Calu3 (cell line): ENCODE measurements at regions not wholly inside any gene's neighbourhood (a gene's known extent, or its start where the extent isn't known, plus 50 kb on each side); places are given as distances from the start of the nearest gene placed in this dataset.

ENCODE experiments used
- BruUV-seq: library from RNA; stranded (reverse); fragments of 400-500 nt; replicated peaks from 2 replicates; lab custom pipeline; 2021; lab: Mats Ljungman, UMichigan
- CTCF ChIA-PET: fragments of 300-600 bp; sonication (Branson Sonifier 250); formaldehyde crosslinking; loops from one replicate; lab custom pipeline; 2022; ENCODE audit warnings: antibody characterized with exemption; lab: Charles Lee
- DNase-seq: peaks from one replicate; pipeline ENCODE4 v3.0.0; 2022
- H3K27ac Mint-ChIP-seq: one replicate; pipeline ENCODE4 v1.8.0; 2022; ENCODE audit warnings: mixed read lengths; ENCODE audit not compliant: unreplicated experiment
- H3K27me3 Mint-ChIP-seq: one replicate; pipeline ENCODE4 v1.8.0; 2022; ENCODE audit warnings: mixed read lengths; ENCODE audit not compliant: unreplicated experiment
- H3K36me3 Mint-ChIP-seq: one replicate; pipeline ENCODE4 v1.8.0; 2022; ENCODE audit warnings: mild to moderate bottlenecking, moderate library complexity, mixed read lengths; ENCODE audit not compliant: insufficient read depth, unreplicated experiment
- H3K4me1 Mint-ChIP-seq: one replicate; pipeline ENCODE4 v1.8.0; 2022; ENCODE audit warnings: mild to moderate bottlenecking, low read depth, mixed read lengths; ENCODE audit not compliant: unreplicated experiment
- H3K4me3 Mint-ChIP-seq: one replicate; pipeline ENCODE4 v1.8.0; 2022; ENCODE audit warnings: mild to moderate bottlenecking, low read depth, moderate library complexity, mixed read lengths; ENCODE audit not compliant: unreplicated experiment
- H3K9me3 Mint-ChIP-seq: one replicate; pipeline ENCODE4 v1.8.0; 2022; ENCODE audit warnings: low read depth, mixed read lengths; ENCODE audit not compliant: unreplicated experiment
- intact Hi-C: fragments of 100-400 bp; cut with micrococcal nuclease; formaldehyde crosslinking; loops from one replicate; pipeline ENCODE4 v1.10.0; 2022; ENCODE audit not compliant: unreplicated experiment
- TF ChIP-seq, protein P1 (sequence below): fragments of 200-600 bp; IDR thresholded peaks from one replicate; pipeline ENCODE4 v1.8.0; 2022; ENCODE audit warnings: antibody characterized with exemption; ENCODE audit not compliant: unreplicated experiment

DNA sequence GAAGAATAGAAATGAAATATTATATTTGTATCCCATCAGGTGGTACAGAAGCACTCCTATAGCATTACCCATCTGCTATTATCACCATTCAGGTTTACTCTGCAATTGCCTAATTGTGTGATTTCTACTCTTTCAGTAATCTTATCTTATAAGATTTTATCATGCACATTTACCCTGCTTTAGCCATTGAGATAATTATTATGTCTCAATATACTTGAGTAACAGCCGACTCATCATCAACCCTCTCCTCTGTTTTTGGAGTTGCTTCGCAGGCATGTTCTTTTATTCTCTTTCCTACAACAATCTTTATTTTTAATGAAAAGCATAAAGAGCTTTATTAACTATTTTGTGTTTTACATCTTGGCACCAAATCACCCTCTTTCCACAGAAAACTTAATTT is 419.9 kb downstream of the LRIG3 start:
- Mint-ChIP-seq H3K4me1 (peaks cover 34% of the 10 kb centered on the region), H3K36me3 (no peaks in the 10 kb centered on the region), H3K4me3 (no peak overlapping the region), H3K27ac (no peak overlapping the region), H3K27me3 (no peaks in the 10 kb centered on the region), H3K9me3 (no peaks in the 10 kb centered on the region)
- intact Hi-C loops, result no loop called here
- TF ChIP-seq, protein P1, sequence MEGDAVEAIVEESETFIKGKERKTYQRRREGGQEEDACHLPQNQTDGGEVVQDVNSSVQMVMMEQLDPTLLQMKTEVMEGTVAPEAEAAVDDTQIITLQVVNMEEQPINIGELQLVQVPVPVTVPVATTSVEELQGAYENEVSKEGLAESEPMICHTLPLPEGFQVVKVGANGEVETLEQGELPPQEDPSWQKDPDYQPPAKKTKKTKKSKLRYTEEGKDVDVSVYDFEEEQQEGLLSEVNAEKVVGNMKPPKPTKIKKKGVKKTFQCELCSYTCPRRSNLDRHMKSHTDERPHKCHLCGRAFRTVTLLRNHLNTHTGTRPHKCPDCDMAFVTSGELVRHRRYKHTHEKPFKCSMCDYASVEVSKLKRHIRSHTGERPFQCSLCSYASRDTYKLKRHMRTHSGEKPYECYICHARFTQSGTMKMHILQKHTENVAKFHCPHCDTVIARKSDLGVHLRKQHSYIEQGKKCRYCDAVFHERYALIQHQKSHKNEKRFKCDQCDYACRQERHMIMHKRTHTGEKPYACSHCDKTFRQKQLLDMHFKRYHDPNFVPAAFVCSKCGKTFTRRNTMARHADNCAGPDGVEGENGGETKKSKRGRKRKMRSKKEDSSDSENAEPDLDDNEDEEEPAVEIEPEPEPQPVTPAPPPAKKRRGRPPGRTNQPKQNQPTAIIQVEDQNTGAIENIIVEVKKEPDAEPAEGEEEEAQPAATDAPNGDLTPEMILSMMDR, result no peak
- no peak for DNase-seq
- no TSS peak for BruUV-seq
- CTCF ChIA-PET, result interaction anchor here (0.6 to 1.1 kb wide), 2 partner anchors 10 to 569 kb away, joined by 3 read pairs; no protein-coding TSS in a partner anchor

DNA sequence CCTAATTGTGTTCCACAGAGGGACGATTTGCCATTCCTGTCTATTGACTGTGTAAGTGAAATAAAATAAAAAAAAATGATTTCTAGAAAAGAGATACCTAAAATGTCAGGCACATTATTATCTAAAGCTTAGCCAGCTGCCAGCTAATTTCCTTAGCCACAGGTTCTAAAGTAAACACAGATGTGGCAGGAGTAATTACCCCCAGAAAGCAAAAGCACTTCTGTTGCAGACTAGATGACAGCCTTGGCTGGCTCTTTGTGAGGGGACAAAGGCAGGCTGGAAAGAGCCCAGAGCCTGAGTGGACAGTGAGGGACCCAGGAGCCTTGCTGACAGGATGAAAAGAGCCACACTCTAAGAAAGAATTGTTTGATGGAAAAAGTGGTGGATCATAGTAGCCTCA is 418.1 kb downstream of the LRIG3 start:
- DNase-seq, result no peak
- H3K27ac Mint-ChIP-seq, result no peak overlapping the region
- peaks cover 24% of the 10 kb centered on the region for H3K4me1 Mint-ChIP-seq

DNA sequence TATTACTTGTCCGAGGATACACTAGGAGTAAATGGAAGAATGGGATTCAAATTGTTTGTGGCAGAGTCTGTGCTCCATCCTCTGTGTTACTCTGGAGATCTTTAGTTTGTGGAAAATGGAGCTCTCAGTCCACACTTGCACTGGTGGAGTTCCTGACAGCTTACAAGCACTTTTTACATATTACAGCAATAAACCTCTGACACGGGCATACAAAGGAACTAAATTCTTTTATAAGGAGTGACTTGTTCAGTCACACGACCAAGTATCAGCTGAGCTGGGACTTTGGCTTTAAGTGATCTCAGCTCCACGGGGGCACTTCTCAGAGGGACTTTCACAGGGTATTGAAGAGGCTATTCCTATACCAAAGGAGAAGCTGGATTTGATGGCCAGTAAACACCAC is 417.5 kb downstream of the LRIG3 start:
- BruUV-seq, result no TSS peak
- intact Hi-C loops, result no loop called here
- no peak for DNase-seq
- peaks cover under 1% of the 10 kb centered on the region for H3K9me3 Mint-ChIP-seq
- CTCF ChIA-PET, result no interaction called here
- no peaks in the 10 kb centered on the region for H3K36me3 Mint-ChIP-seq
- no peak overlapping the region for H3K4me3 Mint-ChIP-seq
- TF ChIP-seq, protein P1, result no peak
- H3K27ac Mint-ChIP-seq, result no peak overlapping the region
- H3K27me3 Mint-ChIP-seq, result no peaks in the 10 kb centered on the region
- H3K4me1 Mint-ChIP-seq, result peaks cover 24% of the 10 kb centered on the region

More for the DNA sequence above, 418.1 kb downstream of the LRIG3 start:
- Mint-ChIP-seq H3K27me3 (no peaks in the 10 kb centered on the region), H3K36me3 (no peaks in the 10 kb centered on the region), H3K4me3 (no peak overlapping the region), H3K9me3 (no peaks in the 10 kb centered on the region)
- TF ChIP-seq, protein P1, result no peak
- CTCF ChIA-PET, result no interaction called here
- intact Hi-C loops, result no loop called here
- BruUV-seq, result no TSS peak

DNA sequence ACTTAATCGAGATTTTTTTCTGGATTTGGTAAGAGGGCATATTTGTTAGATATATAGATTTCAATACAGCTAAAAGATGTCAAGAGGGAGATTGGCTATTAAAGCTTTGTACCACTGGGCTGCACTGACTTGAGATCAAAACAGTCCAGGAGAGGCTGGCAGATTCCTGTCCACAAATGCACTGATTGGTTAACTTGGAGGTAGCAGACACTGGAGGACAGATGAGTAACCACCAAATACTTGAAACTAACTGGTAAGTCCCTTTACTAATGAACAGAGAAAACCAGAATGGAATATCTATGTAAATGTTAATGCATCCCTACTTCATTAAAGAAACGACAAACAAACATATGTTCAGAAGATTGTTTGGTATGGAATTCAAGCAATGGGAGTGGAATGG is 416.6 kb downstream of the LRIG3 start:
- no peak for DNase-seq
- Mint-ChIP-seq H3K27ac (no peak overlapping the region), H3K27me3 (no peaks in the 10 kb centered on the region), H3K4me3 (no peak overlapping the region), H3K4me1 (peaks cover 24% of the 10 kb centered on the region), H3K36me3 (no peaks in the 10 kb centered on the region), H3K9me3 (peaks cover 4% of the 10 kb centered on the region)
- TF ChIP-seq, protein P1, result no peak
- no TSS peak for BruUV-seq
- CTCF ChIA-PET, result no interaction called here
- intact Hi-C loops, result no loop called here
